Fibroblast of lung (primary cell): ENCODE measurements at regions not wholly inside any gene's neighbourhood (a gene's known extent, or its start where the extent isn't known, plus 50 kb on each side); places are given as distances from the start of the nearest gene placed in this dataset.
A peak's percentile ranks its signal among the peaks of the same experiment; 100 is the strongest.

ENCODE experiments used
- DNase-seq, 2 donors: peaks; one replicate each; pipeline versions ENCODE4 v3.0.0 to v3.0.0-alpha.2; 2010; ENCODE audit warnings: low read depth in 2 of 2
- H2AFZ ChIP-seq: 2 replicates; pipeline ENCODE4 v1.5.1; 2012; ENCODE audit warnings: low read length, control low read depth, inconsistent platforms
- H3K27ac ChIP-seq: 2 replicates; pipeline ENCODE4 v1.5.1; 2011; ENCODE audit warnings: low read length, control low read depth; ENCODE audit not compliant: insufficient read depth
- H3K27me3 ChIP-seq: 2 replicates; pipeline ENCODE4 v1.5.1; 2011; ENCODE audit warnings: mild to moderate bottlenecking, low read length; ENCODE audit not compliant: control insufficient read depth, insufficient read depth
- H3K36me3 ChIP-seq: 2 replicates; pipeline ENCODE4 v1.5.1; 2011; ENCODE audit warnings: low read length; ENCODE audit not compliant: control insufficient read depth, insufficient read depth
- H3K4me1 ChIP-seq: 2 replicates; pipeline ENCODE4 v1.5.1; 2011; ENCODE audit warnings: low read length; ENCODE audit not compliant: control insufficient read depth, insufficient read depth; ENCODE audit errors: extremely low read depth
- H3K4me2 ChIP-seq: 2 replicates; pipeline ENCODE4 v1.5.1; 2011; ENCODE audit warnings: low read length, control low read depth; ENCODE audit not compliant: insufficient read depth; ENCODE audit errors: extremely low read depth
- H3K4me3 ChIP-seq, 4 experiments: fragments of 200-600 bp in 1 of 4; sonication (generic) in 1 of 4; replicated peaks in 1 of 4; 2 replicates each; pipeline ENCODE4 v1.5.1; 2011 to 2016; ENCODE audit warnings: low read length in 4 of 4, low read depth in 3 of 4, mild to moderate bottlenecking in 3 of 4, control low read depth in 2 of 4, inconsistent platforms in 1 of 4, mixed read lengths in 1 of 4; ENCODE audit not compliant: insufficient read depth in 1 of 4; ENCODE audit errors: control extremely low read depth in 1 of 4
- H3K79me2 ChIP-seq: 2 replicates; pipeline ENCODE4 v1.5.1; 2012; ENCODE audit warnings: mild to moderate bottlenecking, low read length, inconsistent platforms; ENCODE audit not compliant: control insufficient read depth, insufficient read depth
- H3K9ac ChIP-seq: 2 replicates; pipeline ENCODE4 v1.5.1; 2011; ENCODE audit warnings: mild to moderate bottlenecking, low read length, control low read depth; ENCODE audit not compliant: insufficient read depth
- H3K9me3 ChIP-seq: 2 replicates; pipeline ENCODE4 v1.5.1; 2012; ENCODE audit warnings: low read depth, low read length; ENCODE audit not compliant: control insufficient read depth, insufficient read depth
- H4K20me1 ChIP-seq: 2 replicates; pipeline ENCODE4 v1.5.1; 2011; ENCODE audit warnings: low read length; ENCODE audit not compliant: control insufficient read depth, insufficient read depth; ENCODE audit errors: extremely low read depth
- CTCF ChIP-seq, 2 donors: IDR thresholded peaks in 1 of 2; conservative IDR thresholded peaks in 1 of 2; 1 replicate in 1 of 2; 2 replicates in 1 of 2; pipeline ENCODE4 v1.5.1; 2011 to 2012; ENCODE audit warnings: low read length in 2 of 2, control low read depth in 1 of 2, inconsistent platforms in 1 of 2, low read depth in 1 of 2, mild to moderate bottlenecking in 1 of 2
- EZH2 ChIP-seq: IDR thresholded peaks from 2 replicates; pipeline ENCODE4 v1.5.1; 2012; ENCODE audit warnings: low read length, control low read depth, mild to moderate bottlenecking; ENCODE audit errors: missing control alignments

GRCh38 chr6:133184798-133185372 lies 56.3 kb upstream of the EYA4 start:
- no peak for TF ChIP-seq EZH2
- peak in 1 of 2 donors; percentile 54 for TF ChIP-seq CTCF (conservative IDR thresholded peaks at IDR 0.05 in 1 of 2, IDR thresholded peaks at IDR 0.05 in 1 of 2; ENCODE audit: low read depth in 1 of 2, low read length in 2 of 2)
- peak overlapping the region in 1 of 4 experiments; percentile 16 for H3K4me3 ChIP-seq
- no peaks in the 10 kb centered on the region for H3K36me3 ChIP-seq
- no peak overlapping the region for H2AFZ ChIP-seq
- H3K4me2 ChIP-seq = no peak overlapping the region
- H3K27ac ChIP-seq = no peak overlapping the region
- H3K79me2 ChIP-seq = no peaks in the 10 kb centered on the region
- no peaks in the 10 kb centered on the region for H3K27me3 ChIP-seq
- no peaks in the 10 kb centered on the region for H3K9me3 ChIP-seq
- H4K20me1 ChIP-seq = no peaks in the 10 kb centered on the region
- DNase-seq = peak; percentile 23 to 77
- H3K4me1 ChIP-seq = no peaks in the 10 kb centered on the region
- no peak overlapping the region for H3K9ac ChIP-seq

- Histone ChIP-seq H3K79me2 (no peaks in the 10 kb centered on the region), H2AFZ (no peak overlapping the region), H3K27ac (no peak overlapping the region), H3K36me3 (no peaks in the 10 kb centered on the region), H4K20me1 (no peaks in the 10 kb centered on the region), H3K4me1 (no peaks in the 10 kb centered on the region), H3K4me3 (no peak overlapping the region), H3K9me3 (no peaks in the 10 kb centered on the region), H3K9ac (no peak overlapping the region), H3K4me2 (no peak overlapping the region), H3K27me3 (no peaks in the 10 kb centered on the region)
- no peak for DNase-seq
- TF ChIP-seq EZH2 (no peak), CTCF (conservative IDR thresholded peaks at IDR 0.05 in 1 of 2, IDR thresholded peaks at IDR 0.05 in 1 of 2; ENCODE audit: low read depth in 1 of 2, low read length in 2 of 2) (no peak)
These were observed 55.4 kb upstream of the EYA4 start for GRCh38 chr6:133185731-133186130.

- Histone ChIP-seq H3K4me3 (no peak overlapping the region), H3K27me3 (no peaks in the 10 kb centered on the region), H3K4me2 (no peak overlapping the region), H3K4me1 (no peaks in the 10 kb centered on the region), H3K9me3 (no peaks in the 10 kb centered on the region), H3K36me3 (no peaks in the 10 kb centered on the region), H3K27ac (no peak overlapping the region), H3K9ac (no peak overlapping the region), H3K79me2 (no peaks in the 10 kb centered on the region), H4K20me1 (no peaks in the 10 kb centered on the region), H2AFZ (no peak overlapping the region)
- TF ChIP-seq CTCF (conservative IDR thresholded peaks at IDR 0.05 in 1 of 2, IDR thresholded peaks at IDR 0.05 in 1 of 2; ENCODE audit: low read depth in 1 of 2, low read length in 2 of 2) (no peak), EZH2 (no peak)
- no peak for DNase-seq
These were observed 54.0 kb upstream of the EYA4 start for GRCh38 chr6:133187114-133187513.
